H1 (cell line): ENCODE measurements at regions not wholly inside any gene's neighbourhood (a gene's known extent, or its start where the extent isn't known, plus 50 kb on each side); places are given as distances from the start of the nearest gene placed in this dataset.

Experiments used
- CTCF ChIA-PET: fragments of 300-600 bp; sonication (Branson Sonifier 250); formaldehyde crosslinking; loops from one replicate; lab custom pipeline; 2021; ENCODE audit not compliant: partially characterized antibody; lab: Charles Lee
- POLR2A ChIA-PET: fragments of 300-600 bp; sonication (Branson Sonifier 250); formaldehyde crosslinking; loops from one replicate; lab custom pipeline; 2021; ENCODE audit warnings: inconsistent platforms; ENCODE audit not compliant: partially characterized antibody; lab: Charles Lee
- DNase-seq, 2 experiments: peaks; one replicate each; pipeline versions ENCODE4 v3.0.0 to v3.0.0-alpha.2; 2010 to 2022; ENCODE audit warnings: low spot score in 2 of 2, low read depth in 1 of 2, mixed read lengths in 1 of 2
- FAIRE-seq: peaks from 2 replicates; lab custom pipeline; 2011; peaks lifted over from hg19 to GRCh38; lab: Jason Lieb, UNC
- H2AFZ ChIP-seq: 2 replicates; pipeline ENCODE4 v1.8.1; 2012; ENCODE audit warnings: low read length, inconsistent platforms
- H2AK5ac ChIP-seq: 2 replicates; pipeline ENCODE4 v1.6.1; 2013; ENCODE audit warnings: low read depth, low read length
- H2BK120ac ChIP-seq: replicated peaks from 2 replicates; pipeline ENCODE3; 2013; ENCODE audit warnings: low read depth, low read length, inconsistent platforms
- H2BK12ac ChIP-seq: 2 replicates; pipeline ENCODE4 v1.6.1; 2013; ENCODE audit warnings: low read depth, low read length
- H2BK15ac ChIP-seq: 2 replicates; pipeline ENCODE4 v1.6.1; 2013; ENCODE audit warnings: low read length
- H2BK20ac ChIP-seq: 2 replicates; pipeline ENCODE4 v1.6.1; 2013; ENCODE audit warnings: low read length
- H2BK5ac ChIP-seq: 2 replicates; pipeline ENCODE4 v1.6.1; 2013; ENCODE audit warnings: low read depth, low read length
- H3K14ac ChIP-seq: 2 replicates; pipeline ENCODE4 v1.6.1; 2013; ENCODE audit warnings: inconsistent platforms; ENCODE audit not compliant: insufficient read length
- H3K18ac ChIP-seq: 2 replicates; pipeline ENCODE4 v1.6.1; 2013; ENCODE audit warnings: low read length; ENCODE audit errors: extremely low read depth
- H3K23ac ChIP-seq: 2 replicates; pipeline ENCODE4 v1.6.1; 2013; ENCODE audit warnings: inconsistent platforms; ENCODE audit not compliant: insufficient read length
- H3K23me2 ChIP-seq: 2 replicates; pipeline ENCODE4 v1.6.1; 2013; ENCODE audit warnings: low read depth, low read length
- H3K27ac ChIP-seq: 2 replicates; pipeline ENCODE4 v1.6.1; 2011; ENCODE audit warnings: low read depth, low read length, inconsistent platforms
- H3K27me3 ChIP-seq, 4 experiments: replicated peaks in 1 of 4; 1 replicate in 1 of 4; 2 replicates in 3 of 4; pipeline versions ENCODE4 v1.6.1 to v1.8.1; 2011 to 2013; ENCODE audit warnings: low read length in 3 of 4, mild to moderate bottlenecking in 3 of 4, inconsistent platforms in 2 of 4, mixed read lengths in 2 of 4, moderate library complexity in 1 of 4; ENCODE audit not compliant: control insufficient read depth in 3 of 4, insufficient read depth in 3 of 4; ENCODE audit errors: extremely low read depth in 1 of 4
- H3K36me3 ChIP-seq, 4 experiments: 2 replicates each; pipeline versions ENCODE4 v1.6.1 to v1.8.1; 2011 to 2013; ENCODE audit warnings: mild to moderate bottlenecking in 4 of 4, low read length in 3 of 4, moderate library complexity in 2 of 4, control low read depth in 1 of 4, inconsistent platforms in 1 of 4; ENCODE audit not compliant: insufficient read depth in 4 of 4, control insufficient read depth in 2 of 4
- H3K4ac ChIP-seq: replicated peaks from 2 replicates; pipeline ENCODE3; 2013; ENCODE audit warnings: low read length, low read depth, mixed read lengths, inconsistent platforms; ENCODE audit not compliant: insufficient read length
- H3K4me1 ChIP-seq, 4 experiments: replicated peaks in 1 of 4; 1 replicate in 1 of 4; 2 replicates in 3 of 4; pipeline versions ENCODE4 v1.6.1 to v1.8.1; 2011 to 2013; ENCODE audit warnings: low read length in 3 of 4, inconsistent platforms in 2 of 4, mixed read lengths in 1 of 4; ENCODE audit not compliant: insufficient read depth in 4 of 4, control insufficient read depth in 3 of 4
- H3K4me2 ChIP-seq, 2 experiments: 2 replicates each; pipeline versions ENCODE4 v1.6.1 to v1.8.1; 2011 to 2013; ENCODE audit warnings: low read depth in 2 of 2, low read length in 2 of 2, control low read depth in 1 of 2, inconsistent platforms in 1 of 2, mild to moderate bottlenecking in 1 of 2; ENCODE audit not compliant: insufficient read depth in 1 of 2
- H3K4me3 ChIP-seq, 4 experiments: fragments of 200-600, 300-600 bp in 1 of 4; sonication (generic), shearing (Covaris generic), sonication (Bioruptor Twin) in 1 of 4; 2 replicates each; pipeline versions ENCODE4 v1.5.1 to v1.8.1; 2011 to 2016; ENCODE audit warnings: low read length in 4 of 4, low read depth in 3 of 4, control low read depth in 2 of 4, inconsistent platforms in 2 of 4, mild to moderate bottlenecking in 2 of 4, mixed read lengths in 1 of 4, moderate library complexity in 1 of 4; ENCODE audit not compliant: insufficient read depth in 2 of 4; ENCODE audit errors: extremely low read depth in 1 of 4
- H3K56ac ChIP-seq: replicated peaks from 2 replicates; pipeline ENCODE3; 2013; ENCODE audit warnings: low read depth, mild to moderate bottlenecking, mixed read lengths, low read length, inconsistent platforms; ENCODE audit not compliant: insufficient read length
- H3K79me1 ChIP-seq: 2 replicates; pipeline ENCODE4 v1.6.1; 2013; ENCODE audit warnings: low read depth, low read length, control low read depth
- H3K79me2 ChIP-seq, 2 experiments: 2 replicates each; pipeline versions ENCODE4 v1.6.1 to v1.8.1; 2012 to 2013; ENCODE audit warnings: low read length in 2 of 2, mild to moderate bottlenecking in 2 of 2, inconsistent platforms in 1 of 2; ENCODE audit not compliant: insufficient read depth in 2 of 2, control insufficient read depth in 1 of 2
- H3K9ac ChIP-seq, 4 experiments: replicated peaks in 1 of 4; 1 replicate in 1 of 4; 2 replicates in 3 of 4; pipeline versions ENCODE4 v1.6.1 to v1.8.1; 2011 to 2013; ENCODE audit warnings: low read depth in 3 of 4, low read length in 3 of 4, control low read depth in 2 of 4, mild to moderate bottlenecking in 2 of 4, moderate library complexity in 2 of 4, inconsistent platforms in 1 of 4; ENCODE audit errors: extremely low read depth in 1 of 4
- H3K9me3 ChIP-seq, 2 experiments: 2 replicates each; pipeline versions ENCODE4 v1.6.1 to v1.8.1; 2012 to 2013; ENCODE audit warnings: mild to moderate bottlenecking in 2 of 2, moderate library complexity in 2 of 2, control low read depth in 1 of 2, inconsistent platforms in 1 of 2, low read depth in 1 of 2, low read length in 1 of 2, mixed read lengths in 1 of 2; ENCODE audit not compliant: insufficient read depth in 2 of 2
- H4K20me1 ChIP-seq, 2 experiments: replicated peaks in 1 of 2; 2 replicates each; pipeline versions ENCODE3 to v1.8.1; 2011 to 2013; ENCODE audit warnings: inconsistent platforms in 2 of 2, low read length in 2 of 2, mild to moderate bottlenecking in 1 of 2; ENCODE audit not compliant: insufficient read depth in 2 of 2, control insufficient read depth in 1 of 2
- H4K5ac ChIP-seq: 2 replicates; pipeline ENCODE4 v1.6.1; 2013; ENCODE audit warnings: low read length, low read depth, mixed read lengths, inconsistent platforms; ENCODE audit not compliant: insufficient read length
- H4K8ac ChIP-seq: 2 replicates; pipeline ENCODE4 v1.8.0; 2013; ENCODE audit warnings: mild to moderate bottlenecking, moderate library complexity, low read length, inconsistent platforms; ENCODE audit not compliant: insufficient read depth; ENCODE audit errors: extremely low read depth
- H4K91ac ChIP-seq: replicated peaks from 2 replicates; pipeline ENCODE3; 2013; ENCODE audit warnings: low read length, mixed read lengths, inconsistent platforms; ENCODE audit not compliant: insufficient read length
- ASH2L ChIP-seq: fragments of 200-600, 300-600 bp; sonication (generic); IDR thresholded peaks from one replicate; pipeline ENCODE4 v1.7.1; 2017; ENCODE audit warnings: low read length
- CBX5 ChIP-seq: fragments of 300-800, 300-1000 bp; sonication (generic); IDR thresholded peaks from 2 replicates; pipeline ENCODE4 v1.7.1; 2016; ENCODE audit warnings: antibody characterized with exemption, low read length, low read depth
- CBX8 ChIP-seq: fragments of 300-800, 300-1000 bp; sonication (generic); IDR thresholded peaks from 2 replicates; pipeline ENCODE4 v1.7.1; 2016; ENCODE audit warnings: low read depth, low read length, borderline replicate concordance
- FOSL1 ChIP-seq: IDR thresholded peaks from 2 replicates; pipeline ENCODE4 v1.6.1; 2011; ENCODE audit warnings: mild to moderate bottlenecking, low read depth, low read length, moderate library complexity; ENCODE audit not compliant: insufficient read depth
- NRF1 ChIP-seq: IDR thresholded peaks from 2 replicates; pipeline ENCODE4 v1.6.1; 2011; ENCODE audit warnings: mild to moderate bottlenecking, low read depth, low read length, improper control_type of control experiment
- POLR2A ChIP-seq, 2 experiments: IDR thresholded peaks; 1 replicate in 1 of 2; 2 replicates in 1 of 2; pipeline ENCODE4 v1.6.1; 2011; ENCODE audit warnings: low read depth in 2 of 2, low read length in 2 of 2, mild to moderate bottlenecking in 2 of 2; ENCODE audit errors: control extremely low read depth in 1 of 2
- POU5F1 ChIP-seq: IDR thresholded peaks from 2 replicates; pipeline ENCODE4 v1.6.1; 2011; ENCODE audit warnings: low read depth, mild to moderate bottlenecking, low read length, moderate library complexity
- RBBP5 ChIP-seq: IDR thresholded peaks from 2 replicates; pipeline ENCODE4 v1.7.1; 2012; ENCODE audit warnings: low read depth, mild to moderate bottlenecking, inconsistent platforms, low read length, moderate library complexity, borderline replicate concordance
- RXRA ChIP-seq: IDR thresholded peaks from 2 replicates; pipeline ENCODE4 v1.6.1; 2011; ENCODE audit warnings: low read depth, mild to moderate bottlenecking, low read length, moderate library complexity; ENCODE audit not compliant: insufficient read depth
- SIN3A ChIP-seq, 2 experiments: IDR thresholded peaks in 1 of 2; conservative IDR thresholded peaks in 1 of 2; 2 replicates each; pipeline ENCODE4 v1.6.1; 2011 to 2012; ENCODE audit warnings: low read length in 2 of 2, improper control_type of control experiment in 1 of 2, low read depth in 1 of 2, mild to moderate bottlenecking in 1 of 2
- SIRT6 ChIP-seq: IDR thresholded peaks from one replicate; pipeline ENCODE4 v1.7.1; 2012; ENCODE audit warnings: low read length, inconsistent platforms
- SIX5 ChIP-seq: IDR thresholded peaks from 2 replicates; pipeline ENCODE4 v1.6.1; 2011; ENCODE audit warnings: mild to moderate bottlenecking, low read depth, low read length
- SP4 ChIP-seq: IDR thresholded peaks from 2 replicates; pipeline ENCODE4 v1.6.1; 2012; ENCODE audit warnings: low read length, inconsistent platforms
- SUZ12 ChIP-seq: fragments of 200-600 bp; sonication (generic); IDR thresholded peaks from 2 replicates; pipeline ENCODE4 v1.6.1; 2012; ENCODE audit warnings: mild to moderate bottlenecking, inconsistent platforms, low read length, moderate library complexity, mixed read lengths
- WGBS, 2 experiments: shearing (Covaris generic) in 1 of 2; methylation state at CpG; one replicate each; pipeline versions ENCODE4 v1.1.6 to v1.1.7; 2013 to 2015; ENCODE audit warnings: low lambda C conversion rate in 2 of 2, mixed read lengths in 2 of 2, inconsistent platforms in 1 of 2, low coverage in 1 of 2, missing lambda C conversion rate in 1 of 2; ENCODE audit not compliant: insufficient replicate concordance in 2 of 2, insufficient coverage in 1 of 2, insufficient read length in 1 of 2; ENCODE audit errors: extremely low coverage in 1 of 2, missing lambda C conversion rate in 1 of 2; 5-methylcytosine and 5-hydroxymethylcytosine counted together

DNA sequence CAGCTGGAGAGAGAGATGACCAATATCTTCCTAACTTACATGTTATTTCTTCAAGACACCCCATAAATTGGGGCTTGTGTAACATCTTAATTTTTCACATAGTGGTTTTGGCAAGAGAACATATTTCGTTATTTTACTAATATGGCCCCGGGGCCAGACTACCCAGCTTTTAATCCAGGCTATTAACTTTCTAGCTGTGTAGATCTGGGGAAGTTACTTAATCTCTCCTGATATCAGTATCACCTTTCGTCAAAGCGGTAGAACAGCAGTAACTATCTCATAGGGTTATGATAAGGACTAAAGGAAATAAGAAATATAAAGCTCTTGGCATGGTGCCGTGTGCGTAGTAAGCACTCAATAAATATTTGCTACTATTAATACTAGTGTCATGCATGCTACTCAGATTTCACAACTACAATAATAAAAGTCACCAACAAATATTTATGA lies 71.6 kb upstream of the LYZL1 start:
- no peak overlapping the region for H3K56ac ChIP-seq
- H3K4me3 ChIP-seq = no peak overlapping the region
- no peaks in the 10 kb centered on the region for H3K36me3 ChIP-seq
- H3K14ac ChIP-seq = no peak overlapping the region
- H2BK15ac ChIP-seq = no peak overlapping the region
- ChIA-PET POLR2A (no interaction called here), CTCF (interaction anchor here (1.3 to 1.4 kb wide), 3 partner anchors 12 to 85 kb away, joined by 3 read pairs; no protein-coding TSS in a partner anchor)
- H3K23ac ChIP-seq = no peak overlapping the region
- H3K27ac ChIP-seq = no peak overlapping the region
- no peaks in the 10 kb centered on the region for H3K27me3 ChIP-seq
- H3K4me2 ChIP-seq = no peak overlapping the region
- H3K23me2 ChIP-seq = no peaks in the 10 kb centered on the region
- WGBS, 2 experiments = 90% methylated on average over 6 of the region's 6 CpGs; no CpG with 5 or more reads in 1 of the 2 experiments
- no peak overlapping the region for H3K9ac ChIP-seq
- no peaks in the 10 kb centered on the region; a peak in 1 of 7 replicates for H3K4me1 ChIP-seq
- no peak overlapping the region for H3K18ac ChIP-seq
- no peak for TF ChIP-seq SUZ12
- no peak for TF ChIP-seq SIN3A (conservative IDR thresholded peaks at IDR 0.05 in 1 of 2, IDR thresholded peaks at IDR 0.05 in 1 of 2; ENCODE audit: low read depth in 1 of 2, low read length in 2 of 2)
- no peak for TF ChIP-seq NRF1
- TF ChIP-seq SIRT6 = no peak
- no peak for TF ChIP-seq CBX8
- TF ChIP-seq POLR2A (IDR thresholded peaks at IDR 0.05; ENCODE audit: control extremely low read depth in 1 of 2, low read depth in 2 of 2, low read length in 2 of 2) = no peak
- TF ChIP-seq SIX5 = no peak
- no peak for TF ChIP-seq POU5F1
- TF ChIP-seq SP4 = no peak
- TF ChIP-seq RBBP5 = no peak
- TF ChIP-seq RXRA = no peak
- TF ChIP-seq FOSL1 = no peak
- TF ChIP-seq ASH2L = no peak
- no peak for TF ChIP-seq CBX5
- no peak overlapping the region for H2BK5ac ChIP-seq
- no peak overlapping the region for H2AK5ac ChIP-seq
- FAIRE-seq = no peak
- no peaks in the 10 kb centered on the region for H3K79me2 ChIP-seq
- H4K8ac ChIP-seq = no peak overlapping the region
- no peak overlapping the region for H4K5ac ChIP-seq
- H4K91ac ChIP-seq = no peak overlapping the region
- H3K79me1 ChIP-seq = no peaks in the 10 kb centered on the region
- H2BK20ac ChIP-seq = no peak overlapping the region
- H2BK12ac ChIP-seq = no peak overlapping the region
- H2AFZ ChIP-seq = no peak overlapping the region
- H3K9me3 ChIP-seq = no peaks in the 10 kb centered on the region
- no peaks in the 10 kb centered on the region for H4K20me1 ChIP-seq
- H3K4ac ChIP-seq = no peak overlapping the region
- DNase-seq = no peak
- no peak overlapping the region for H2BK120ac ChIP-seq
